ENCODE measurements at regions not wholly inside any gene's neighbourhood (a gene's known extent, or its start where the extent isn't known, plus 50 kb on each side); places are given as distances from the start of the nearest gene placed in this dataset.
A peak's percentile ranks its signal among the peaks of the same experiment; 100 is the strongest.
"Not testable (repeated sequence)": the region's sequence is repeated elsewhere in the genome, so short reads cannot be mapped to it uniquely, and the experiment has no call there.

DNA sequence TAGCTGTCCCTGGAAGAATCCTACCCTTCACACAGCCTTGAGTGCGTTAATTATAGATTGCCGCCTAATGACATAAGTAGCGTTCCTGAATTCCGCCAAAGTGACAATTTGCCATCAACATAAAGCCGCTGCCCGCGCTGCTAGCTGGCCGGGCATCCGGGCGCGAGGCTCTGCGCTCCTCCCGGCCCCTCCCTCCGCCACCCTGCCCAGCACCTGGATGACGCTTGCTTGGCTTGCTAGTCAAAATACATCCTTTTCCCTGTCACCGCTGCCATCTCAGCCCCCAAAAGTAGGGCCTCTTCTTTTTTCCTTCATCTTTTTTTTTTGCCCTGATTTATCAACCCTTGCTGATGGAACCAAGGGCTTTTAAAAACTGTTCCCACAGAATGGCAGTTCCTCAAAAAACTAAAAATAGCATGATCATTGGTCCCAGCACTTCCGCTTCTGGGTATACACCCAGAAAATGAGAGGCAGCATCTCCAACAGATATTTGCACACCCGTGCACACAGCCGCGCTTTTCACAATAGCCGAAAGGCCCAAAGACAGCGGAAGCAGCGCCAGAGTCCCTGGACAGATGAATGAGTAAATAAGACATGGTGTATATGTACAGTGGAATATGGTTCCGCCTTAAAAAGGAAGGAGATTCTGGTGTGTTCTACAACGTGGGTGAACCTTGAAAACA lies 235.2 kb downstream of the BCL11B start:
- DNase-seq: no peak
- peaks cover 1% of the 10 kb centered on the region for H3K4me1 Mint-ChIP-seq (ENCODE audit: low read depth, unreplicated experiment)
- H3K9me3 Mint-ChIP-seq (ENCODE audit: unreplicated experiment): no peaks in the 10 kb centered on the region
- TF ChIP-seq, protein P1, sequence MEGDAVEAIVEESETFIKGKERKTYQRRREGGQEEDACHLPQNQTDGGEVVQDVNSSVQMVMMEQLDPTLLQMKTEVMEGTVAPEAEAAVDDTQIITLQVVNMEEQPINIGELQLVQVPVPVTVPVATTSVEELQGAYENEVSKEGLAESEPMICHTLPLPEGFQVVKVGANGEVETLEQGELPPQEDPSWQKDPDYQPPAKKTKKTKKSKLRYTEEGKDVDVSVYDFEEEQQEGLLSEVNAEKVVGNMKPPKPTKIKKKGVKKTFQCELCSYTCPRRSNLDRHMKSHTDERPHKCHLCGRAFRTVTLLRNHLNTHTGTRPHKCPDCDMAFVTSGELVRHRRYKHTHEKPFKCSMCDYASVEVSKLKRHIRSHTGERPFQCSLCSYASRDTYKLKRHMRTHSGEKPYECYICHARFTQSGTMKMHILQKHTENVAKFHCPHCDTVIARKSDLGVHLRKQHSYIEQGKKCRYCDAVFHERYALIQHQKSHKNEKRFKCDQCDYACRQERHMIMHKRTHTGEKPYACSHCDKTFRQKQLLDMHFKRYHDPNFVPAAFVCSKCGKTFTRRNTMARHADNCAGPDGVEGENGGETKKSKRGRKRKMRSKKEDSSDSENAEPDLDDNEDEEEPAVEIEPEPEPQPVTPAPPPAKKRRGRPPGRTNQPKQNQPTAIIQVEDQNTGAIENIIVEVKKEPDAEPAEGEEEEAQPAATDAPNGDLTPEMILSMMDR (IDR thresholded peaks at IDR 0.05; ENCODE audit: partially characterized antibody, unreplicated experiment): no peak
- H3K4me3 Mint-ChIP-seq (ENCODE audit: unreplicated experiment): no peak overlapping the region
- no peak overlapping the region for H3K27ac Mint-ChIP-seq (ENCODE audit: unreplicated experiment)
- no peaks in the 10 kb centered on the region for H3K27me3 Mint-ChIP-seq (ENCODE audit: unreplicated experiment)
- peaks cover 13% of the 10 kb centered on the region for H3K36me3 Mint-ChIP-seq (ENCODE audit: unreplicated experiment)

DNA sequence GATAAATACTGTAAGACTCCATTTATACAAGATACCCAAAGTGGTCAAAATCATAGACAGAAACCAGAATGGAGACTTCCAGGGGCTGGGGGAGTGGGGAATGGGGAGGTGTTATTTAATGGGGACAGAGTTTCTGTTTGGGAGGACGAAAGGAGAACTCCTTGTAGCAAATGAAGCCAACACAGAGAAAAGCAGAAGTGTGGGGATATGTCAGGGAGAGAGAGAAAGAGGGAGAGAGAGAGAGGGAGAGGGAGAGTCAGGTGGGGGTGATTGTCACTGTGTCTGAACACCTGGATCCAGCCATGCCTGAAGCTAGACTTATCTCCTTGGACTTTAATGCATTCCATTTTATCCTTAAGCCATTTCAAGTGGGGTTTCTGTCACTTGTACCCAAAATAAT lies 234.7 kb downstream of the BCL11B start:
- H3K9me3 Mint-ChIP-seq (ENCODE audit: unreplicated experiment); H3K36me3 Mint-ChIP-seq (ENCODE audit: unreplicated experiment); H3K4me1 Mint-ChIP-seq (ENCODE audit: low read depth, unreplicated experiment); H3K27ac Mint-ChIP-seq (ENCODE audit: unreplicated experiment); H3K27me3 Mint-ChIP-seq (ENCODE audit: unreplicated experiment); H3K4me3 Mint-ChIP-seq (ENCODE audit: unreplicated experiment); DNase-seq: not testable (repeated sequence)

DNA sequence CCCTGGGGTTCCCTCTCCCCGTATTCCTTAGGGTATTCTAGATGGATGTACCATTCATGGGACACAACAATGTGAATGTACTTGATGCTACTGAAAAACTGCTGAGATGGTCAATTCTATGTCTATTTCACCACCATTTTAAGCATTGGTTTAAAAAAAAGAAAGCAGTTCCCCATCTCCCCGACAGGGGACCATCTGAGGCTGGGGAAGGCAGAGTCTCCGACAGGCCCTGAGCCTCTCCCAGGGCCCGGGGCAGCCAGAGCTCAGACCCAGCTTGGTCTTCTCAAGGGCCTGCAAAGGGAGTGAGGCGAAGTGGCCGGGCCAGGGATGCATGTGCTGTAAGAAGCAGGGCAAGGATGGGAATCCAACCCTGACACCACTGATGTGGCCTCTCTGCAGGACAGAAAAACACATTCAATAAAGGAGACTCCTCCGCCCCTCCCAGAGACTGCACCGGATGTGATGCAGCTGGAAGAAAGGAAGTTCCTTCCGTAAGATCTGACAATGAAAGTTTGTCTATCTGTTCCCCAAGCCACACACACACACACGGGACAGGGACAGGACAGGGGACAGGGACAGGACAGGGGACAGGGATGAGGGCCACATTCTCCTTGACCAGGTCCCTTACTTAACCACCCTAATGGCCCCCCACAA lies 234.1 kb downstream of the BCL11B start:
- H3K9me3 Mint-ChIP-seq (ENCODE audit: unreplicated experiment): no peaks in the 10 kb centered on the region
- H3K27ac Mint-ChIP-seq (ENCODE audit: unreplicated experiment): no peak overlapping the region
- TF ChIP-seq, protein P1 (IDR thresholded peaks at IDR 0.05; ENCODE audit: partially characterized antibody, unreplicated experiment): peak; percentile 12
- H3K4me3 Mint-ChIP-seq (ENCODE audit: unreplicated experiment): no peak overlapping the region
- no peak for DNase-seq
- peaks cover 2% of the 10 kb centered on the region for H3K36me3 Mint-ChIP-seq (ENCODE audit: unreplicated experiment)
- no peaks in the 10 kb centered on the region for H3K27me3 Mint-ChIP-seq (ENCODE audit: unreplicated experiment)
- peaks cover 1% of the 10 kb centered on the region for H3K4me1 Mint-ChIP-seq (ENCODE audit: low read depth, unreplicated experiment)

DNA sequence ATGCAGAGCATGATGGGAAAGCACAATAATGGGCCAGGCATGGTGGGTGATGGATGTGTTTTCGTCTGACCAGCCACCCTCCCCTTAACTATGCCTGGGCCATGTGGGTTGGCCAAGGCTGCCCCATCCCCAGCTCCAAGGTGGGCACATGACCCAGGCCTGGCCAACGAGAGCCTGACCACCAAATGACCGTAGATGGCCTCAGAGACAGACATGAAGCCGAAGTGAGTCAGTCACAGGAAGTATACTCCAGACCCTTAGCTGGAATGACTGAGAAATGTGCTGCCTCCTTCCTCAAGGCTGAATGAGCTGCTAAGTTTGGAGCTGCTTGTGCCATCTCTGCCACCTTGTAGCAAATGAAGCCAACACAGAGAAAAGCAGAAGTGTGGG lies 233.6 kb downstream of the BCL11B start:
- Mint-ChIP-seq H3K9me3 (ENCODE audit: unreplicated experiment) (no peaks in the 10 kb centered on the region), H3K27me3 (ENCODE audit: unreplicated experiment) (peaks cover 1% of the 10 kb centered on the region)

DNA sequence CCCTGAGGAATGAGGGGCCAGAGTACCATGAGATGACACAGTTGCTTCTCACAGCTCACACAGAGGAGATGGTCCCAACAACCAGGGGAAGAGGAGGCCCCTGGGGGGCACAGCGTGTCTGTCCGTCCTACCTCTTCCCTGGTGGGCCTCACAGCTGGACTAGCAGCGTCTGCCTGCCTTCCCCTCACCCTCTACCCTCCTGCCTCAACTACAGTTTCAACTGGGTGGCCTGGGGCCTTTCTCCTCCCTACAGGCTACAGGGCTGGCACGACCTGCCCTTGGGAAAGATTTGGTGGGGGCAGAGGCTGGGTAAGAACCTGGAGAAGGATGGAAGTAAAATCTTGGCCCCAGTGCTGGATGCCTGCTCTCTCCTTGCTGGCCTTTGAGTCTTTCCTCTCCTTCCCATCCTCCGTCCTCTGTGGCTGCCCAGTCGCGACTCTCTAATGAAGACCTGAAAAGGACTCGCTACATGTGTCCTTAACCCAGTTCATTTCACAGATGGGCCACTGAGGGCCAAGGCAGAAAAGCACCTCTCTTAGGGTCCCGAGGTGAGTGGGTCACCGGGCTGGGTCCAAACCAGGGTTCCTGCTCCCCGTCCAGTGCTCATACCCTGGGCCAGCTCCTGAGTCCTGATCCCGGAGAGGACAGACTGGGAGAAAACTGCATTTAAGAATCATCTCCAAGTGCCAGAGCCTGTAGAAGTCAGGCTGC lies 232.5 kb downstream of the BCL11B start:
- Mint-ChIP-seq H3K9me3 (ENCODE audit: unreplicated experiment) (no peaks in the 10 kb centered on the region), H3K4me1 (ENCODE audit: low read depth, unreplicated experiment) (peaks cover 1% of the 10 kb centered on the region), H3K27ac (ENCODE audit: unreplicated experiment) (no peak overlapping the region), H3K27me3 (ENCODE audit: unreplicated experiment) (peaks cover 1% of the 10 kb centered on the region), H3K36me3 (ENCODE audit: unreplicated experiment) (no peaks in the 10 kb centered on the region), H3K4me3 (ENCODE audit: unreplicated experiment) (no peak overlapping the region)
- DNase-seq: no peak
- TF ChIP-seq, protein P1 (IDR thresholded peaks at IDR 0.05; ENCODE audit: partially characterized antibody, unreplicated experiment): no peak

More for the DNA sequence above, 233.6 kb downstream of the BCL11B start:
- DNase-seq: no peak
- TF ChIP-seq, protein P1 (IDR thresholded peaks at IDR 0.05; ENCODE audit: partially characterized antibody, unreplicated experiment): no peak
- no peak overlapping the region for H3K4me3 Mint-ChIP-seq (ENCODE audit: unreplicated experiment)
- H3K4me1 Mint-ChIP-seq (ENCODE audit: low read depth, unreplicated experiment): peaks cover 1% of the 10 kb centered on the region
- no peaks in the 10 kb centered on the region for H3K36me3 Mint-ChIP-seq (ENCODE audit: unreplicated experiment)
- H3K27ac Mint-ChIP-seq (ENCODE audit: unreplicated experiment): no peak overlapping the region
